H1 (cell line): ENCODE measurements at regions not wholly inside any gene's neighbourhood (a gene's known extent, or its start where the extent isn't known, plus 50 kb on each side); places are given as distances from the start of the nearest gene placed in this dataset.
A peak's percentile ranks its signal among the peaks of the same experiment; 100 is the strongest.

Experiments used
- CTCF ChIA-PET: fragments of 300-600 bp; sonication (Branson Sonifier 250); formaldehyde crosslinking; loops from one replicate; lab custom pipeline; 2021; ENCODE audit not compliant: partially characterized antibody; lab: Charles Lee
- POLR2A ChIA-PET: fragments of 300-600 bp; sonication (Branson Sonifier 250); formaldehyde crosslinking; loops from one replicate; lab custom pipeline; 2021; ENCODE audit warnings: inconsistent platforms; ENCODE audit not compliant: partially characterized antibody; lab: Charles Lee
- DNase-seq, 2 experiments: peaks; one replicate each; pipeline versions ENCODE4 v3.0.0 to v3.0.0-alpha.2; 2010 to 2022; ENCODE audit warnings: low spot score in 2 of 2, low read depth in 1 of 2, mixed read lengths in 1 of 2
- FAIRE-seq: peaks from 2 replicates; lab custom pipeline; 2011; peaks lifted over from hg19 to GRCh38; lab: Jason Lieb, UNC
- H2AFZ ChIP-seq: 2 replicates; pipeline ENCODE4 v1.8.1; 2012; ENCODE audit warnings: low read length, inconsistent platforms
- H2AK5ac ChIP-seq: 2 replicates; pipeline ENCODE4 v1.6.1; 2013; ENCODE audit warnings: low read depth, low read length
- H2BK120ac ChIP-seq: replicated peaks from 2 replicates; pipeline ENCODE3; 2013; ENCODE audit warnings: low read depth, low read length, inconsistent platforms
- H2BK12ac ChIP-seq: 2 replicates; pipeline ENCODE4 v1.6.1; 2013; ENCODE audit warnings: low read depth, low read length
- H2BK15ac ChIP-seq: 2 replicates; pipeline ENCODE4 v1.6.1; 2013; ENCODE audit warnings: low read length
- H2BK20ac ChIP-seq: 2 replicates; pipeline ENCODE4 v1.6.1; 2013; ENCODE audit warnings: low read length
- H2BK5ac ChIP-seq: 2 replicates; pipeline ENCODE4 v1.6.1; 2013; ENCODE audit warnings: low read depth, low read length
- H3K14ac ChIP-seq: 2 replicates; pipeline ENCODE4 v1.6.1; 2013; ENCODE audit warnings: inconsistent platforms; ENCODE audit not compliant: insufficient read length
- H3K18ac ChIP-seq: 2 replicates; pipeline ENCODE4 v1.6.1; 2013; ENCODE audit warnings: low read length; ENCODE audit errors: extremely low read depth
- H3K23ac ChIP-seq: 2 replicates; pipeline ENCODE4 v1.6.1; 2013; ENCODE audit warnings: inconsistent platforms; ENCODE audit not compliant: insufficient read length
- H3K23me2 ChIP-seq: 2 replicates; pipeline ENCODE4 v1.6.1; 2013; ENCODE audit warnings: low read depth, low read length
- H3K27ac ChIP-seq: 2 replicates; pipeline ENCODE4 v1.6.1; 2011; ENCODE audit warnings: low read depth, low read length, inconsistent platforms
- H3K27me3 ChIP-seq, 4 experiments: replicated peaks in 1 of 4; 1 replicate in 1 of 4; 2 replicates in 3 of 4; pipeline versions ENCODE4 v1.6.1 to v1.8.1; 2011 to 2013; ENCODE audit warnings: low read length in 3 of 4, mild to moderate bottlenecking in 3 of 4, inconsistent platforms in 2 of 4, mixed read lengths in 2 of 4, moderate library complexity in 1 of 4; ENCODE audit not compliant: control insufficient read depth in 3 of 4, insufficient read depth in 3 of 4; ENCODE audit errors: extremely low read depth in 1 of 4
- H3K36me3 ChIP-seq, 4 experiments: 2 replicates each; pipeline versions ENCODE4 v1.6.1 to v1.8.1; 2011 to 2013; ENCODE audit warnings: mild to moderate bottlenecking in 4 of 4, low read length in 3 of 4, moderate library complexity in 2 of 4, control low read depth in 1 of 4, inconsistent platforms in 1 of 4; ENCODE audit not compliant: insufficient read depth in 4 of 4, control insufficient read depth in 2 of 4
- H3K4ac ChIP-seq: replicated peaks from 2 replicates; pipeline ENCODE3; 2013; ENCODE audit warnings: low read length, low read depth, mixed read lengths, inconsistent platforms; ENCODE audit not compliant: insufficient read length
- H3K4me1 ChIP-seq, 4 experiments: replicated peaks in 1 of 4; 1 replicate in 1 of 4; 2 replicates in 3 of 4; pipeline versions ENCODE4 v1.6.1 to v1.8.1; 2011 to 2013; ENCODE audit warnings: low read length in 3 of 4, inconsistent platforms in 2 of 4, mixed read lengths in 1 of 4; ENCODE audit not compliant: insufficient read depth in 4 of 4, control insufficient read depth in 3 of 4
- H3K4me2 ChIP-seq, 2 experiments: 2 replicates each; pipeline versions ENCODE4 v1.6.1 to v1.8.1; 2011 to 2013; ENCODE audit warnings: low read depth in 2 of 2, low read length in 2 of 2, control low read depth in 1 of 2, inconsistent platforms in 1 of 2, mild to moderate bottlenecking in 1 of 2; ENCODE audit not compliant: insufficient read depth in 1 of 2
- H3K4me3 ChIP-seq, 4 experiments: fragments of 200-600, 300-600 bp in 1 of 4; sonication (generic), shearing (Covaris generic), sonication (Bioruptor Twin) in 1 of 4; 2 replicates each; pipeline versions ENCODE4 v1.5.1 to v1.8.1; 2011 to 2016; ENCODE audit warnings: low read length in 4 of 4, low read depth in 3 of 4, control low read depth in 2 of 4, inconsistent platforms in 2 of 4, mild to moderate bottlenecking in 2 of 4, mixed read lengths in 1 of 4, moderate library complexity in 1 of 4; ENCODE audit not compliant: insufficient read depth in 2 of 4; ENCODE audit errors: extremely low read depth in 1 of 4
- H3K56ac ChIP-seq: replicated peaks from 2 replicates; pipeline ENCODE3; 2013; ENCODE audit warnings: low read depth, mild to moderate bottlenecking, mixed read lengths, low read length, inconsistent platforms; ENCODE audit not compliant: insufficient read length
- H3K79me1 ChIP-seq: 2 replicates; pipeline ENCODE4 v1.6.1; 2013; ENCODE audit warnings: low read depth, low read length, control low read depth
- H3K79me2 ChIP-seq, 2 experiments: 2 replicates each; pipeline versions ENCODE4 v1.6.1 to v1.8.1; 2012 to 2013; ENCODE audit warnings: low read length in 2 of 2, mild to moderate bottlenecking in 2 of 2, inconsistent platforms in 1 of 2; ENCODE audit not compliant: insufficient read depth in 2 of 2, control insufficient read depth in 1 of 2
- H3K9ac ChIP-seq, 4 experiments: replicated peaks in 1 of 4; 1 replicate in 1 of 4; 2 replicates in 3 of 4; pipeline versions ENCODE4 v1.6.1 to v1.8.1; 2011 to 2013; ENCODE audit warnings: low read depth in 3 of 4, low read length in 3 of 4, control low read depth in 2 of 4, mild to moderate bottlenecking in 2 of 4, moderate library complexity in 2 of 4, inconsistent platforms in 1 of 4; ENCODE audit errors: extremely low read depth in 1 of 4
- H3K9me3 ChIP-seq, 2 experiments: 2 replicates each; pipeline versions ENCODE4 v1.6.1 to v1.8.1; 2012 to 2013; ENCODE audit warnings: mild to moderate bottlenecking in 2 of 2, moderate library complexity in 2 of 2, control low read depth in 1 of 2, inconsistent platforms in 1 of 2, low read depth in 1 of 2, low read length in 1 of 2, mixed read lengths in 1 of 2; ENCODE audit not compliant: insufficient read depth in 2 of 2
- H4K20me1 ChIP-seq, 2 experiments: replicated peaks in 1 of 2; 2 replicates each; pipeline versions ENCODE3 to v1.8.1; 2011 to 2013; ENCODE audit warnings: inconsistent platforms in 2 of 2, low read length in 2 of 2, mild to moderate bottlenecking in 1 of 2; ENCODE audit not compliant: insufficient read depth in 2 of 2, control insufficient read depth in 1 of 2
- H4K5ac ChIP-seq: 2 replicates; pipeline ENCODE4 v1.6.1; 2013; ENCODE audit warnings: low read length, low read depth, mixed read lengths, inconsistent platforms; ENCODE audit not compliant: insufficient read length
- H4K8ac ChIP-seq: 2 replicates; pipeline ENCODE4 v1.8.0; 2013; ENCODE audit warnings: mild to moderate bottlenecking, moderate library complexity, low read length, inconsistent platforms; ENCODE audit not compliant: insufficient read depth; ENCODE audit errors: extremely low read depth
- H4K91ac ChIP-seq: replicated peaks from 2 replicates; pipeline ENCODE3; 2013; ENCODE audit warnings: low read length, mixed read lengths, inconsistent platforms; ENCODE audit not compliant: insufficient read length
- ASH2L ChIP-seq: fragments of 200-600, 300-600 bp; sonication (generic); IDR thresholded peaks from one replicate; pipeline ENCODE4 v1.7.1; 2017; ENCODE audit warnings: low read length
- ATF2 ChIP-seq: IDR thresholded peaks from 2 replicates; pipeline ENCODE4 v1.6.1; 2012; ENCODE audit warnings: low read length, inconsistent platforms
- CHD2 ChIP-seq: IDR thresholded peaks from 2 replicates; pipeline ENCODE4 v1.6.1; 2012; ENCODE audit warnings: low read length, improper control_type of control experiment
- CTBP2 ChIP-seq: IDR thresholded peaks from 2 replicates; pipeline ENCODE4 v1.7.0; 2011; ENCODE audit warnings: borderline replicate concordance, mild to moderate bottlenecking, moderate library complexity, mixed read lengths, low read length; ENCODE audit not compliant: insufficient read depth, insufficient read length
- RBBP5 ChIP-seq: IDR thresholded peaks from 2 replicates; pipeline ENCODE4 v1.7.1; 2012; ENCODE audit warnings: low read depth, mild to moderate bottlenecking, inconsistent platforms, low read length, moderate library complexity, borderline replicate concordance
- TEAD4 ChIP-seq: IDR thresholded peaks from 2 replicates; pipeline ENCODE4 v1.6.1; 2012; ENCODE audit warnings: low read depth, low read length, inconsistent platforms, mixed read lengths
- YY1 ChIP-seq: IDR thresholded peaks from 2 replicates; pipeline ENCODE4 v1.6.1; 2011; ENCODE audit warnings: low read depth, mild to moderate bottlenecking, low read length
- WGBS, 2 experiments: shearing (Covaris generic) in 1 of 2; methylation state at CpG; one replicate each; pipeline versions ENCODE4 v1.1.6 to v1.1.7; 2013 to 2015; ENCODE audit warnings: low lambda C conversion rate in 2 of 2, mixed read lengths in 2 of 2, inconsistent platforms in 1 of 2, low coverage in 1 of 2, missing lambda C conversion rate in 1 of 2; ENCODE audit not compliant: insufficient replicate concordance in 2 of 2, insufficient coverage in 1 of 2, insufficient read length in 1 of 2; ENCODE audit errors: extremely low coverage in 1 of 2, missing lambda C conversion rate in 1 of 2; 5-methylcytosine and 5-hydroxymethylcytosine counted together

GRCh38 chr5:1642621-1643061 is 118.9 kb upstream of the LPCAT1 start:
- H2BK20ac ChIP-seq = no peak overlapping the region
- no peak overlapping the region for H3K23ac ChIP-seq
- H3K27me3 ChIP-seq = peaks cover 0 to 17% (median 11%) of the 10 kb centered on the region in 4 experiments; a peak in 6 of 7 replicates
- H3K27ac ChIP-seq = no peak overlapping the region
- no peak overlapping the region for H3K9ac ChIP-seq
- ChIA-PET CTCF (interaction anchor here (0.8 to 4.0 kb wide), 14 partner anchors 8 to 265 kb away, joined by 3 to 41 read pairs (median 4); no protein-coding TSS in a partner anchor), POLR2A (interaction anchor here (0.8 to 1.2 kb wide), 2 partner anchors 7 to 41 kb away, joined by 3 read pairs; no protein-coding TSS in a partner anchor)
- H2AK5ac ChIP-seq = no peak overlapping the region
- H3K56ac ChIP-seq = no peak overlapping the region
- H4K5ac ChIP-seq = no peak overlapping the region
- peak overlapping the region; percentile 25; the same call in 1 of the 2 replicates for H4K8ac ChIP-seq
- peaks cover 2 to 28% (median 8%) of the 10 kb centered on the region in 4 experiments for H3K4me1 ChIP-seq
- H3K18ac ChIP-seq = no peak overlapping the region; the same call in 1 of the 2 replicates
- H3K79me2 ChIP-seq = no peaks in the 10 kb centered on the region
- no peak overlapping the region for H3K14ac ChIP-seq
- no peak overlapping the region for H2AFZ ChIP-seq
- no peak overlapping the region for H2BK5ac ChIP-seq
- H2BK15ac ChIP-seq = 0 out of 2 replicates have a peak overlapping the region, but pooled peaks have one; percentile 81
- no peak for DNase-seq
- H3K36me3 ChIP-seq = no peaks in the 10 kb centered on the region
- no peak overlapping the region for H3K4me3 ChIP-seq
- 83% methylated on average over 10 of the region's 11 CpGs; no CpG with 5 or more reads in 1 of the 2 experiments for whole genome bisulfite sequencing, 2 experiments
- H3K23me2 ChIP-seq = no peaks in the 10 kb centered on the region
- peak overlapping the region; percentile 60; the same call in 1 of the 2 replicates for H2BK12ac ChIP-seq
- no peak overlapping the region for H3K4me2 ChIP-seq
- H3K9me3 ChIP-seq = no peaks in the 10 kb centered on the region
- no peaks in the 10 kb centered on the region for H4K20me1 ChIP-seq
- no peak overlapping the region for H2BK120ac ChIP-seq
- H3K79me1 ChIP-seq = no peaks in the 10 kb centered on the region
- H4K91ac ChIP-seq = peak overlapping the region; percentile 54
- H3K4ac ChIP-seq = no peak overlapping the region
- FAIRE-seq = no peak
- no peak for TF ChIP-seq RBBP5
- TF ChIP-seq ASH2L = no peak
- no peak for TF ChIP-seq CHD2
- no peak for TF ChIP-seq TEAD4
- no peak for TF ChIP-seq YY1
- no peak for TF ChIP-seq CTBP2
- TF ChIP-seq ATF2 = no peak
